ENCODE measurements at regions not wholly inside any gene's neighbourhood (a gene's known extent, or its start where the extent isn't known, plus 50 kb on each side); places are given as distances from the start of the nearest gene placed in this dataset.

DNA sequence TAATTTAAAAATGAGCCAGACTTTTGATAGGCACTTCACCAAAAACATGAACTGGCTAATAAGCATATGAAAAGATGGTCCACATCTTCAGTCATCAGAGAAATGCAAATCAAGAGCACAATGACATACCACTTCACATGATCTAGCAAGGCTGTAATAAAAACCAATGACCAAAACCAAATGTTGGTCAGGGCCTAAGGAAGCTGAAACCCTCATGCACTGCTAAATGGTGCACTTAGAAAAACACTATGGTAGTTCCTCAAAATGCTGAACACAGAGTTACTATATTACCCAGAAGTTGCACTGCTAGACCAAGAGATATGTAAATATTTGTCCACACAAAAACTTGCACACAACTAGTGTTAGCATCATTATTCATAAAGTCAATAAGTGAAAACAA lies 504.9 kb upstream of the SOX11 start:
- TF ChIP-seq POLR2A (IDR thresholded peaks at IDR 0.05): no peak
- TF ChIP-seq, protein P1, sequence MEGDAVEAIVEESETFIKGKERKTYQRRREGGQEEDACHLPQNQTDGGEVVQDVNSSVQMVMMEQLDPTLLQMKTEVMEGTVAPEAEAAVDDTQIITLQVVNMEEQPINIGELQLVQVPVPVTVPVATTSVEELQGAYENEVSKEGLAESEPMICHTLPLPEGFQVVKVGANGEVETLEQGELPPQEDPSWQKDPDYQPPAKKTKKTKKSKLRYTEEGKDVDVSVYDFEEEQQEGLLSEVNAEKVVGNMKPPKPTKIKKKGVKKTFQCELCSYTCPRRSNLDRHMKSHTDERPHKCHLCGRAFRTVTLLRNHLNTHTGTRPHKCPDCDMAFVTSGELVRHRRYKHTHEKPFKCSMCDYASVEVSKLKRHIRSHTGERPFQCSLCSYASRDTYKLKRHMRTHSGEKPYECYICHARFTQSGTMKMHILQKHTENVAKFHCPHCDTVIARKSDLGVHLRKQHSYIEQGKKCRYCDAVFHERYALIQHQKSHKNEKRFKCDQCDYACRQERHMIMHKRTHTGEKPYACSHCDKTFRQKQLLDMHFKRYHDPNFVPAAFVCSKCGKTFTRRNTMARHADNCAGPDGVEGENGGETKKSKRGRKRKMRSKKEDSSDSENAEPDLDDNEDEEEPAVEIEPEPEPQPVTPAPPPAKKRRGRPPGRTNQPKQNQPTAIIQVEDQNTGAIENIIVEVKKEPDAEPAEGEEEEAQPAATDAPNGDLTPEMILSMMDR (IDR thresholded peaks at IDR 0.05): no peak
